ENCODE measurements at regions not wholly inside any gene's neighbourhood (a gene's known extent, or its start where the extent isn't known, plus 50 kb on each side); places are given as distances from the start of the nearest gene placed in this dataset.

- TF ChIP-seq EZH2 (IDR thresholded peaks at IDR 0.05; ENCODE audit: low read length): no peak
- TF ChIP-seq, protein P1, sequence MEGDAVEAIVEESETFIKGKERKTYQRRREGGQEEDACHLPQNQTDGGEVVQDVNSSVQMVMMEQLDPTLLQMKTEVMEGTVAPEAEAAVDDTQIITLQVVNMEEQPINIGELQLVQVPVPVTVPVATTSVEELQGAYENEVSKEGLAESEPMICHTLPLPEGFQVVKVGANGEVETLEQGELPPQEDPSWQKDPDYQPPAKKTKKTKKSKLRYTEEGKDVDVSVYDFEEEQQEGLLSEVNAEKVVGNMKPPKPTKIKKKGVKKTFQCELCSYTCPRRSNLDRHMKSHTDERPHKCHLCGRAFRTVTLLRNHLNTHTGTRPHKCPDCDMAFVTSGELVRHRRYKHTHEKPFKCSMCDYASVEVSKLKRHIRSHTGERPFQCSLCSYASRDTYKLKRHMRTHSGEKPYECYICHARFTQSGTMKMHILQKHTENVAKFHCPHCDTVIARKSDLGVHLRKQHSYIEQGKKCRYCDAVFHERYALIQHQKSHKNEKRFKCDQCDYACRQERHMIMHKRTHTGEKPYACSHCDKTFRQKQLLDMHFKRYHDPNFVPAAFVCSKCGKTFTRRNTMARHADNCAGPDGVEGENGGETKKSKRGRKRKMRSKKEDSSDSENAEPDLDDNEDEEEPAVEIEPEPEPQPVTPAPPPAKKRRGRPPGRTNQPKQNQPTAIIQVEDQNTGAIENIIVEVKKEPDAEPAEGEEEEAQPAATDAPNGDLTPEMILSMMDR (optimal IDR thresholded peaks at IDR 0.05 in 1 of 3, IDR thresholded peaks at IDR 0.05 in 1 of 3, conservative IDR thresholded peaks at IDR 0.05 in 1 of 3; ENCODE audit: extremely low read depth in 1 of 3, insufficient read depth in 2 of 3, low read length in 3 of 3): no peak
Measured at GRCh38 chr3:82636177-82636576, 874.7 kb upstream of the GBE1 start.

Data from keratinocyte (primary cell).